ENCODE measurements at regions not wholly inside any gene's neighbourhood (a gene's known extent, or its start where the extent isn't known, plus 50 kb on each side); places are given as distances from the start of the nearest gene placed in this dataset.

- H3K27ac ChIP-seq: no peak overlapping the region
- no peak overlapping the region for H3K4me3 ChIP-seq
- no peak for DNase-seq (ENCODE audit: low spot score)
- no peak for TF ChIP-seq CTCF (IDR thresholded peaks at IDR 0.05)
Observed at GRCh38 chr12:115253049-115253448, 569.1 kb upstream of the TBX3 start.

- TF ChIP-seq CTCF (IDR thresholded peaks at IDR 0.05): no peak
- Histone ChIP-seq H3K4me3 (no peak overlapping the region), H3K27ac (no peak overlapping the region)
- no peak for DNase-seq (ENCODE audit: low spot score)
Observed at GRCh38 chr12:115251727-115252126, 567.8 kb upstream of the TBX3 start.

- no peak for TF ChIP-seq CTCF (IDR thresholded peaks at IDR 0.05)
Observed at GRCh38 chr12:115249671-115250278, 565.8 kb upstream of the TBX3 start.

GRCh38 chr12:115245020-115245419, 561.0 kb upstream of the TBX3 start:
- no peak for DNase-seq (ENCODE audit: low spot score)
- no peak for TF ChIP-seq CTCF (IDR thresholded peaks at IDR 0.05)
- H3K27ac ChIP-seq: no peak overlapping the region
- H3K4me3 ChIP-seq: no peak overlapping the region

More at GRCh38 chr12:115249671-115250278, 565.8 kb upstream of the TBX3 start:
- Histone ChIP-seq H3K27ac (no peak overlapping the region), H3K4me3 (no peak overlapping the region)
- no peak for DNase-seq (ENCODE audit: low spot score)

- TF ChIP-seq CTCF (IDR thresholded peaks at IDR 0.05): no peak
- Histone ChIP-seq H3K27ac (no peak overlapping the region), H3K4me3 (no peak overlapping the region)
- no peak for DNase-seq (ENCODE audit: low spot score)
Observed at GRCh38 chr12:115243933-115244628, 560.1 kb upstream of the TBX3 start.

GRCh38 chr12:115240251-115240650, 556.3 kb upstream of the TBX3 start:
- DNase-seq (ENCODE audit: low spot score): no peak
- no peak overlapping the region for H3K4me3 ChIP-seq
- H3K27ac ChIP-seq: no peak overlapping the region
- no peak for TF ChIP-seq CTCF (IDR thresholded peaks at IDR 0.05)

- Histone ChIP-seq H3K27ac (no peak overlapping the region), H3K4me3 (no peak overlapping the region)
- TF ChIP-seq CTCF (IDR thresholded peaks at IDR 0.05): no peak
- DNase-seq (ENCODE audit: low spot score): no peak
Observed at GRCh38 chr12:115235880-115236279, 551.9 kb upstream of the TBX3 start.

All from coronary artery (tissue), 2 donors.